Stimulated activated CD4-positive, alpha-beta T cell treated with anti-CD3 and anti-CD28 coated beads, Interleukin-1b, Interleukin-23, amount 100 ng/mL, for 48 hours (primary cell): ENCODE measurements at regions not wholly inside any gene's neighbourhood (a gene's known extent, or its start where the extent isn't known, plus 50 kb on each side); places are given as distances from the start of the nearest gene placed in this dataset.
A peak's percentile ranks its signal among the peaks of the same experiment; 100 is the strongest.

Experiments
- DNase-seq: peaks from one replicate; pipeline ENCODE4 v3.0.0-alpha.2; 2020

DNA sequence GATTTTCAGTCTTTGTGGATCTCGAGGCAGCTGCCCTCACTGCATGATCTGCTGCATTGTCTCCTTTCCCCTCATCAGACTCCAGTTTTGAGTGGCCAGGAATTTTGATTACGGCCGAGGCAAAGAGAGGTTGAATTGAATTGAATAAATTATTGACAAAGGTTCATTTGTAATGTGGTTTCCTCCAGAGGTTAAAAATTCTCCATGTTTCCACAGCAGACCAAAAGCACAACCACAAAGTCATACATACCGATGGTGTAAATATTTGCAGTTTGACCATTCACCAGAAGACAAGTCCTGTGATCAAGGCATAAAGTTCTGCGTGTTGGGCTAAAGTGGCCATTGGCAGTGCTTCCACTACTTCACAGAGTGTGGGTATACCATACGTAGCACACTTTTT, 343.8 kb upstream of the MYT1L start:
- DNase-seq: no peak

DNA sequence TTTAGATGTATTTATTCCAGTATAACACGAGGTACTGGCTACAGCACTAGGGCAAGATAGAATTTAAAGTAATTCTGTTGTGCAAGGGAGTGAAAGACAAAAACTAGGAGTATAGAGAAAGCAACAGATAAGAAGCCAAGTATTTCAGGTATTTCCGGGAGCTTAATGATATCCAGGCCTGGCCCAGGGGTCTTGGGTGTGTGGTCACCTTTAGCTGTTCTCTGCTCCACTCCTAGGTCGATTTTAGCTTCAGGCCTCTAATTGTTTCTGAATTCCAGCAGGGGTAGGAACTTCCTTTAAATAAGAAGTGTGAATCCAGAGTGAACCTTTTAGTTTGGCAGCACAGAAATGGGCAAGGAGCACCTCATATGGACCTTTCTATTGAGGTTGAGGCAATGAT, 342.3 kb upstream of the MYT1L start:
- no peak for DNase-seq

DNA sequence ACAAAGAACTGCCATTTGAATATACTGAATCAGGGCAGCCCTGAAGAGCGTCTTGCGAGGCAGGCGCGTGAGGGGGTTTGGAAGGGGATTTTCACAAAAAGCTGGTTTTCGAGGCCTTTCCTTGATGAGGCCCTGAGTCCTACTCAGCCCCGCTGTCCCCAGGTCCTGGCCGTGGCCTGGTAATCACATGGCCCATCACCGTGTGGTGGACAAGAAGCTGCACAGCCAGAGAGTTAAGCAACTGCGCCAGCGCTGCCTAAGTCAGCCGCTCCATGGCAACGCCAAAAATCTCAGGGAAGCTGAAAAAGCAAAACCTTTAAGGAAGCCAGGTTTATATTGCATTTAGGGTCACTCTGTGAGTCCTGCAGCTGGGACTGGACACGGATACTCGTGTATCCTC, 341.2 kb upstream of the MYT1L start:
- DNase-seq: no peak

DNA sequence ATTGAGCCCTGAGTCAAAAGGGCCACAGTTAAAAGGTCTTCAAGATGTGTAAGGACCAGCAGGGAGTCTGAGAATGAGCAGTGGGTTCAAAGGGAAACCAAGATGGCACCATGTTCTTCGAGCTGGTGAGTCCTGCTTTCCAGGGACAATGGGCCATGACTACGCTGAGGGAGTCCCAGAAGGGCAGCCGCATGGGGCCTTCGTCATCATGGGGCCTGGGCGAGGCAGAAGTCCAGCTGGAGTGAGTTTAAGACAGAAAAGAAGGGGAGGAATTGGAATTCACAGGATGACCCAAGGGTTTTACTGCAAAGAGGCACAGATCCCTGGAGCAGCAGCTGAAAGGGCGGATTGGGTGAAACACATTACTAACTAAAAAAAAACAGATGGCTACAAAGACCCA, 340.8 kb upstream of the MYT1L start:
- DNase-seq: no peak

DNA sequence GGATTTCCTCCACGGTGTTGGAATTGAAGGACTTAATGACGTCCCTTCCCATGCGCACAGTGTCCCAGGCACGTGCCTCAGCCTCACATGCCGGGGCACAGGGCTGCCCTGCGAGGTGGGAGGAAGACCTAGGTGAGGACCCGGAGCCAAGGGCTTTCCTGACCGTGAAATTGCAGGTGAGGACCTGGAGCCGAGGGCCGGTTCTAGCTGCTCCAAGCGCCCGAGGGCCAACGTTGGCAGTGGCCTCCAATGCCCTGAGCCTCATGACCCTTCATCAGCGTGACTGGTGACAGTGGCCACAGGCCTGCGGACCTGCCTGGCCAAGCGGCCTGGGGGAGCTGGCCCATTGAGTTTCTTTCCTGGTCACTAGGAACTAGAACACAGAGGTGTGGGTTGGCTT, 338.2 kb upstream of the MYT1L start:
- no peak for DNase-seq

DNA sequence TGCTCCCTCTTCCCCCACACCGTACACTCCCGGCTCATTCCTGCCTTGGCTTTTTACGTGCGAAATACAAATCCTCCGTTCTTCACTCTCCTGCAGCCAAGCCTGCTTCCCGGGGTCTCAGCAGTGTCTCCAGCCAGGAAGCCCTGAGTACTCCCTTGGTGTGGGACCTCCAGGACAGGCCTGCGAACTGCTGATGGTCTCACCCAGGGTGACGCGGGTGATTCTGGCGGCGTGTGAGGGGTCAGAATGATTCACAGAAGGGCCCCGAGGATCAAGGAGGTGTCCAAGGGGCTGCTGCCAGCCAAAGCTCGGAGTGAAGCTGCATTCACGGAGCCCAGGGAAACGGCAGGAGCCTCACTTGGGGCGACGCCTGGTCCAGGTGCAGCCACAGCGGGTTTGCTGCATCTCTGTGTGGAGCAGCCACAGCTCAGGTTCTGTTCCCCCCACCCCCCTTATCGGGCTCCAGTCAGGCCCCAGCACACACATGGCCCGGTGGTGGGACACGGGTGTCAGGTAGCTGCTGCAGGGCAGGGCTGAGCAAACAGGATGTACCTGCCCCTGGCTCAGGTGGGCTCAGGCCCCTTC, 337.7 kb upstream of the MYT1L start:
- no peak for DNase-seq

DNA sequence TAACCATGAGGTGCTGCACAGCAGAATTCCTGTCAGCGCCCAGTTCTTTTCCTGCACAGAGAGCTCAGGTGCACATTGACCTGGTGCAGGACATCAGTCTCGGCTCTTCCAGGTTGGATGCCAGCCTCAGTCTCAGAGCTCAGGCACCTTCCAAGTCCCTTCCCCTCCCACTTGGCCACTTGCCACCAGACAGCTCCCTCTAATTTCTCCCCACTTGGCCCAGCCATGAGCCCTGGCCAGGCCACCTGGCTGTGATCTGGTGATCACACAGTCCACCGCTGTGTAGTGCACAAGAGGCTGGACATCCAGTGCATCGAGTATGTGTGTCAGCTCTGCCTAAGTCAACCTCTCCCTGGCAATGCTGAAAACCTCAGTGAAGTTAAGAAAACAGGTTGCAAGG, 336.6 kb upstream of the MYT1L start:
- DNase-seq: no peak

DNA sequence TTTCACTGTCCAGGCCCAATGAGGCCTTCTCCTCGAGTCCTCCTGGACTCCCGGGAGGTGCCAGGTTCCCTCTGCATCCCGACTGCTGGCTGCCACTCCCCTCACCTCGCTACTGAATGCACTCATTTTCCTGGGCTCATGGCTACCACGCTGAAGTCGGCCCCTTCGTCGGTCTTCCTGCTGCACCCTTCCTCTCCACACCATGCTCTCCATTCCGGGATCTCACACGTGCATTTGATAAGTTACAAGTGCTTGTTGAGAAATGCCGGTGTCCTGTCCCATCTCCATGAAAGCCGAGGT, 334.7 kb upstream of the MYT1L start:
- DNase-seq: no peak

DNA sequence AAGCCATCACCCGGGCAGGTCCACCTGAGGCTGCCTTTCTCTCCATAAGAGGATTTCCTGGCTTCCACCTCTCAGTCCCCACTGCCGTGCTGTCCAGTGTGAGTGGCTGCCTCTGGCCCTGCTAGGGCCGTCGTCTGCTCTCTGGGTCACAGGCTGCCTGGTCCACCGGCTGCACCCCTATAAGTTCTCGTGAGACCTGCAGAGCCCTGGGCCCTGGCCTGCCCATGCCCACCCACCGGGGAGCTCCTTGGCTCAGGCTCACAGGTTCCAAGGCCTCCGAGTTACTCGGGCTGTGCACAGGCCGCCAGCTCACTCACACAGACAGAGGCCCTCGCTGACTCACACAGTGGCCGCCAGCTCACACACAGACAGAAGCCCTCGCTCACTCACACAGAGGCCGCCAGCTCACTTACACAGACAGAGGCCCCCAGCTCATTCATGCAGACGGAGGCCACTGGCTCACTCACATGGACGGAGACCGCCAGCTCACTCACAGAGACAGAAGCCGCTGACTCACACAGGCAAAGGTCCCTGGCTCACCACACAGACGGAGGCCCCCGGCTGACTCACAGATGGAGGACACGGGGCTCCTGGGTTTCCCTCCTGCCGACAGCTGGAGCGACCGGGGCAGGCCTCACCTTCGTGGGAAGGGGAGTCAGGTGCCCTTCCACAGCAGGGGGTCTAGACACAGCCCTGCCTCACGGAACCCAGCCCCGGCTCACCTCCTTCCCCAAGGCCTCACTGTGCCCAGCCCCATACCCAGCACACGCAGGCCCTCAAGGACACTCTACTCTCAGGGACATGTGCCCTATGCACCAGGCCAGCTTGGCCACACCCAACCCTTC, 334.1 kb upstream of the MYT1L start:
- DNase-seq: peak; percentile 21

DNA sequence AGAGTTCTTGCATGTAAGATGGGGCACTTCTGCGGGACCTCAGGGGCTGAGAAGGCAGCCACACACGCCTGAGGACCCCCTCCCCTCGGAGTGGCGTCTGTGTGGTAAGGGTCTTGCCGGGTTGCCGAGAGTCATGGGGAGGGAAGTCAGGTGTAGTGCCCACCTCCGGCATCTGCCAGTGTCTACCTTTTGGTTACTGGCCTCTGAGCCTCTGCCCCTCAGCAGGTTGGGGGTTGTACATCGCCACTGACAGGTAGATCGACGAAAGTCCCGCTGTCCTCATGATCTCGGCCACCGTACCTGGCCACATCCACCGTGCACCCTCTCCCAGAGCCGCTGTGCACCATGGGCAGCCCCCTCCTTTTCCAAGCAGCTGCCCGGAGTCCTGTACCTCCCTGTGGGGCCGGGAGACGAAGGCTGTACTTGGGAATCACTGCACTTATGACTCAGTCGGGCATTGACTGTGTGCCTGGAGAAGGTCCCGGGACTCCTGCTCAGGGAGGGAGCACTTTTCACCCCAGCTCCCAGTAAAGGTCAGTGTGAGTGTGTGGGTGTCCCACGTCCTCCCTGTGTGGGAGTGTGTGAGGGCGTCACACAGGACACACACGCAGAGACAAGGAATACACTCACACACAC, 332.4 kb upstream of the MYT1L start:
- DNase-seq: no peak

DNA sequence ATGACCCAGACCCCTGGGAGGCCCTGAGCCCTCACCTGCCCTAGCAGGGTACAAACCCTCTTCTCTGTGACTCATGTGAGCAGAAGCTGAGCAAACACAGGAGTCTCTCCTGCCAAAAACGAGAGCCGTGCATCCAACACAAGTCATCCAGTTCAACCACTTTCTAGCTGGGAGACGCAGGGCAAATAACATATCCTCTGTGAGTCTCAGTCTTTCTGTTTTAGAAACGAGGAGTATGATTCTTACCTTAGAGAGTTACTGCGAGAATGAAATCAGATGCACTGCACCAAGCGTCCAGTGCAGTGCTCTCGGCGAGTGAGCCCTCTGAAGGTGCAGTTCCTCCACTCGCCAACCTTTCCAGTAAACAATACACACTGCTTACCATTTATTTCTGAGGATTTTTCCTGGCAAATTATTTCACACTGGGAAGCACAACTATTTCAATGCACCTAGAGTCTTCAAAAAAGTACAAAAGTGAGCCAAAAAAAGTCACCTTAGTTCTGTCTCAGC, 331.8 kb upstream of the MYT1L start:
- no peak for DNase-seq

DNA sequence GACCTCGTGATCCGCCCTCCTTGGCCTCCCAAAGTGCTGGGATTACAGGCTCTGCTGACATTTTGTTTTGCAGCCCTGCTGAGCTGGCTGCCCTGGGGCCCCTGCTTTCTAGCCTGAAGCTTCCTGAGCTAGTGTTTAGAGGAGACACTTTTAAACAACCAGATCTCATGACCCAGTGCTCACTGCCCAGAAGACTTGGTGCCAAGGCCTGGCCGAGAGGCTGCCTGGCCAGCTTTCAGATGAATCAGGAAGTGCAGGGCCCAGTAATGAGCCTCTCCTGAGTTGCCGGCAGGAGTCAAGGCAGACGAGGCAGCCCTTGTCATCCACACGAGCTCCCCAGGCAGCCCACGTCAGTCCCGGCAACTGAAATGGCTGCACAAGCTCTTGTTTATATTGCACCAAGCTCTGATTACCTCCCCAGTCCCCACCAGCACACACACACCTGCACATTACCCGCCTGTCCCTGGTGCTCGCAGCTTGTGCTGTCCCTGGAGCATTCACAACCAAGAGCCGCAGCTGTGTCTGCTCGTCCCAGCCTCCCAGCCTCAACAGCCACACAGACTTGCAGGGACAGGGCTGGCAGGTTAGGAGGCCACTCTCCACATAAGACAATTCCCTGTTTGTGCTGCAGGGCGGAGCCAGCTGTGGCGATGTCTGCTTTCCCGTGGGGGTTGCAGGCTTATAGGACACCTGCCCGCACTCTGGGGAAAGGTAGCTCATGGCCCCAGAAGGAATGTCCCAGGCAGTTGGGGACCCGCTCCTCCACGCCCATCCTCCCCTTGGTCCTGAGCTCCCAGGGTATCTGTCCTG, 331.2 kb upstream of the MYT1L start:
- no peak for DNase-seq

DNA sequence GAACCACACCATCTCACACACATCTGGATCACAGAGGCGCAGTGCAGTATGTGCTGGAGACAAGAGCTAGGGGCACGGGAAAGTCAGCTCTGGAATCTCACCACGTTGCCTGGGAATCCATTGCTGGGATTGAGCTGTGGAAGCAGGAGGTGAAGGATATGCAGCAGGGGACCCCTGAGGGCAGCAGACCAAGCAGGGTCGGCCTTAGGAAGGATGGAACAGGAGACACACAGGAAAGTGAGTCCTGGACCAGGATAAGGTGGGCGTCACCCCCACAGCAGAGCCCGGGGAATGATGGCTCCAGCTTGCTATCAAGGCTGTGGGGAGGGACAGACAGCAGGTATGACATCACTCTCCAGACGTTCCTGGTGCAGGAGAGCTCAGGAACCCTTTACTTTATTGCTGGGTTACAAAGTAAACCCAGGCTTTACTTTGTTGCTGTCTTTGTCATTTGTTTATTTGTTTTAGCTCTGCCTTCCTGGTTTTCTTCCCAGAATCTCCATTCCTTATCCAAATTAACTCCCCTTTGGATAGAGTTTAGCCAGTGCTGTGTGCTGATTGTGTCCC, 329.8 kb upstream of the MYT1L start:
- no peak for DNase-seq

DNA sequence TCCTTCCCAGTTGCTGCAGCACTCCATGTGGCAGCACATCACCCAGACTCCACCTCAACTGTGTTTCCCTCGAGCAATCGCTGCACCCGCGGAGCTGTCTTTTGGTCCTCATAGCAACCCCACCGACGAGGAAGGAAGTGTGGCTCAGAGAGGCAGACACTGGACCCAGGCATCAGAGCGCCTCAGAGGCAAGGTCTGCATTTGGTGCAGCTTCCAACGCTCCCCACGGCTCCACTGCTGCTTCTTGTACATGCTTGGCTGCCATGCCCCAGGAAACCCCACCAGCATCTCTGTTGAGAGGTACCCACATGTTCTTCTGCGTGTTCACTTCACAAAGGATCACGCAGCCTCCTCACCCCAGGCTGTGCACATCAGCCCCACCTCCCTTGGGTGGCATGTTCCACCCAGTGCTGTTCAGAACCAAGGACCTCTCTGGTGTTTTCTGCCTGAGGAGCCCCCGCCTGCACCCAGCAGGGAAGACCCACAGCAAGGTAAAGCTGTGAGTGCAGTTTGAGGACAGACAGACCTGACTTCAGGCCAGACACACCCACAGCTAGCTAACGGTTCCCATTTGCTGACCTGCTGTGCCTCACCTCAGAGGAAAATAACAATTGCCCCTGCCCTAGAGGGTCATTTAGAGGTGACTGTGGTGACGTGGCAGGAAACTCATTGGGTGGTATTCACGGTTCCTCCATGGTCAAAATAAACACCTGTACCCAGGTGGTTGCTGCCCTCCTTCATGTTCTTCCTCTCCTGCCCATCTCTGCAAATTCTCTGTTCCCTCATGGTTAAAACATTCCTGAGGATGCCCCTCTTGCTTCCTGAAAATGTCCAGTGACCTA, 326.3 kb upstream of the MYT1L start:
- no peak for DNase-seq

DNA sequence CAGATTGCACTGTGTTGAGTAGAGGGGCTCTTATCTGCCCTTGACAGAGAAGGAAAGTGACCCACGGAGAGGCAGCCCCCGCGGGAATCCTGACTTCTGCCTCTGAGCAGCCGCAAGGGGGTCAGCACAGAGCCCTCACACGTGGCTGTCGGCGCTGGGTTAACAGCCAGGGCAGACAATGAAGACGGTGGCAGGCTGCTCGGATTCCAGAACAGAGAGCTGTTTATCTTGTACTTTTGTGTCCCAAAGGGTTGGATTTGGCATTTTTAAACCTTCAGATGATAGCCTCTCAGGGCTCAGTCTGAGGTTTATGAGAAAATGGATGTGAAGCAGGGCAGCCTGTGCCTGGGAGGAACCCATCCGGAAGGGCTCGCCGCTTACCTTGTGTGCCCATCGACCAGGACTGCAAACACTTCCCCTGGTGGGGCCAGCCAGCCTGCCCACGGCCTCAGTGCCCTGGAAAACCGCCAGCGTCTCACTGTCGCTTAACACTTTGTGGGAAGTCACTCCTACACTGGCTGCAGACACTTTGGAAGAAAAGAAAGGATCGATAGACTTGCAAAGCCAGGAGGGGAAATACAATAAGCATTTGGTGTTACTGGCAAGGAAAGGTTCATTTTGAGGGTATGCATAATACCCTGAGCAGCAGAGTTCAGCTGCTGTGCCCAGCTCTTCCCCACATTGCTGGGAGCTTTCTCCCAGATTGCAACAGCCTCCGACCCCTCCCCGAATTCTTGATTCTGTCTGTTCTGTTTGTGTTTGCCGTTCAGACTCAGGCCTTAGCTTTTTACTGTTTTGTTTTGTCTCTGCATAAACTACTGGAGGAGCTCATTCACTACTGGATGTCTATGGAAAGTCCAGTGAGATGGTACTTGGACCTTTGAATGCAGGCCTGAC, 325.3 kb upstream of the MYT1L start:
- DNase-seq: no peak

DNA sequence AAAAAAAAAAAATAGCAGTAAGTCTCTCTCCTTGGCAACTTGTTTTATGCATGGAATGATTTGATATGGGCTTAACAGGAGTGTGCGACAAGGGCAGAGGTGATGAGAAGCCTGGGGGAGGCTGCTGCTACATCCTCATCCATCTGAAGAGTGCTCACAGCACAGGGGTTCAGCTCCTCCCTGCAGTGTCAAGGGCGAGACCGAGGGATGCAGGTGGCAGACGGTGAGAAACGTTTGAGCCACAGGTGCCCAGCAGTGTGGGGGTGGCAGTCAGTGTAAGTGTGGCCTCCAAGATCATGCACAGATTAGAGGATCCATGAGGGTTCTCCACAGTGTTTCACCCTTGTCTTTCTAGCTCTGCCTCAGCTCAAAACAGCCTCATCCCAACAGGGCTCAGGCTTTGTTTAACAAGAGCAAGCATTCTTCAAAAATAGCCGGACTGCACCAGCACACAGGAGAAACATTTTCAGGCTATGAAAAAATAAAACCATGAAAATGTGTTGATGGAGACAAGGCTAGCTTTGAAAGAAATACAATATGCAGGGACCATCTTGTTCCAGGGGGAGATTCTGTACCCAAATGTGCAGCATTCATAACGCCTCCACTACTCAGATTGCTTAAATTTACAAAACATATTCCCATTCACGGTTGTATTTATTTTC, 324.5 kb upstream of the MYT1L start:
- DNase-seq: no peak

DNA sequence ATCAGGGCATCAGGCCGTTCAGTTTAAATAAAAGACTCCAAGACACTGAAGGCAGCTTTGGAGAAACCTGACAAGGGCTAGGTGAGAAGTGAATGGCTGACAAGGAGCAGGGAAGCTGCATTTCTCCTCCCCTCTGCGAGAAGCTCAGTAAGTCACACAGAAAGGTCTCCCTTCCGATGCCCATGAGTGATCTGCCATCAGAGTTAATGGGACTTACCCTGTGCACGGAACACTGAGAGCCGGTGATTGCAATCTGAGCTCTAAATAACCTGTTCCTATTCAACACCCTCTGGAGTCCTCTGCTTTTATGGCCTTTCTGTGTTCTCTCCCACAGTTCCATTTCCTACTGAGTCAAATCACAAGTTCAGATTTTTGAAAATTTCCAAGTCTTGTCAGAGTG, 322.2 kb upstream of the MYT1L start:
- DNase-seq: no peak

DNA sequence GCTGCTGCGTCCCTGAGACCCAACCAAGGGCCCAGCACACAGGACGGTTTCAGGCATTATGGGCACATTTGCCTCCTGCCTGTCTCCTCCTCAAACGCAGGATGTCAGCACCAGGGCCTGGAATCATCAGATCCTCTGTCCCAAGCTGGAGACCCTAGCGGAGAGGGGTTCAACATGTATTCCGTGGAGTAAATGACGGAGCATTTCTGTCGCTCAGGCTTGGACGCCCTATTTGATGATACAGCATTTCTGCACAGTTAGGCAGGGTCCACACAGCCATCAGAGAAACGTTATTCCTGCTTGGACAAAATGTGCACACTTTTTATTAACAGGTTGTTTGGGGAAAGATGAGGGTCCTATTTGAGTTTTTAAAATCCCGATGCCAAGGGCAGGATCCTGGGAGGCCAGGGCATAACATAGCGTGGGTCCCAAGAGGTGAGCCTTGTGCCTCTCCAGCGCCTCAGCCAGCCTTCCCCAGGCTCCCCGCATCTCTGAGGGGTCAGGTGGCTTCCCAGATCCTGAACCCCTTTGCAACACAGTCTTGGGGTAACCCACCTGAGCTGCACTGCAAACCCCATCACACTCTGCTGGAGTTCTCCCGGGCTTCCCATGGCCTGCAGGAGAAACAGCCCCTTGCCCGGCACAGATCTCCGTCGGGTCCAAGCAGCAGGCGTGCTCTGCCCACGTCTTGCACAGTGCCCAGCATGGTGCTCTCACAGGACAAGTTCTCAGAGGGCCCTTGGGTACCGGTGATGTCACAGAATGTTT, 319.7 kb upstream of the MYT1L start:
- no peak for DNase-seq
